ENCODE measurements at regions not wholly inside any gene's neighbourhood (a gene's known extent, or its start where the extent isn't known, plus 50 kb on each side); places are given as distances from the start of the nearest gene placed in this dataset.

DNA sequence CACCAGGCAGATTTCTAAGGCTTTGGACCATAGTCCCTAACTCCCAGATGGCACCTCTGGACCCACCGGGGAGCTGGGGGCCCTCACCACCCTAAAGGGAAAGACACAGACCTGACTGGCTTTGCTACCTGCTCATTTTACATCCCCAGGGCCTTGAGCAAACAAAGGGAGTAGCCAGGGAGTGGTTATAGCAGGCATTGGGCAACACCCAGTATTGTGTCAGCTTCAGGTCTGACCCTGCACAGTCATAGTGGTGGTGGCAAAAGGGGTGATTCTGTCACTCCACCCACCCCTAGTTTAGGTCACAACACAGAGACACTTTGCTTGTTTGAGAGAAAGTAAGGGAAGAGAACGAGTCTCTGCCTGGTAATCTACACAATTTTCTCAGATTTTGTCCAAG, 352.5 kb downstream of the DIPK2A start:
- Mint-ChIP-seq H3K27me3 (ENCODE audit: low read depth, unreplicated experiment) (no peaks in the 10 kb centered on the region), H3K4me1 (ENCODE audit: low read depth, unreplicated experiment) (no peaks in the 10 kb centered on the region), H3K27ac (ENCODE audit: unreplicated experiment) (no peak overlapping the region), H3K4me3 (ENCODE audit: unreplicated experiment) (no peak overlapping the region), H3K36me3 (ENCODE audit: low read depth, unreplicated experiment) (no peaks in the 10 kb centered on the region), H3K9me3 (ENCODE audit: unreplicated experiment) (no peaks in the 10 kb centered on the region)
- TF ChIP-seq, protein P1, sequence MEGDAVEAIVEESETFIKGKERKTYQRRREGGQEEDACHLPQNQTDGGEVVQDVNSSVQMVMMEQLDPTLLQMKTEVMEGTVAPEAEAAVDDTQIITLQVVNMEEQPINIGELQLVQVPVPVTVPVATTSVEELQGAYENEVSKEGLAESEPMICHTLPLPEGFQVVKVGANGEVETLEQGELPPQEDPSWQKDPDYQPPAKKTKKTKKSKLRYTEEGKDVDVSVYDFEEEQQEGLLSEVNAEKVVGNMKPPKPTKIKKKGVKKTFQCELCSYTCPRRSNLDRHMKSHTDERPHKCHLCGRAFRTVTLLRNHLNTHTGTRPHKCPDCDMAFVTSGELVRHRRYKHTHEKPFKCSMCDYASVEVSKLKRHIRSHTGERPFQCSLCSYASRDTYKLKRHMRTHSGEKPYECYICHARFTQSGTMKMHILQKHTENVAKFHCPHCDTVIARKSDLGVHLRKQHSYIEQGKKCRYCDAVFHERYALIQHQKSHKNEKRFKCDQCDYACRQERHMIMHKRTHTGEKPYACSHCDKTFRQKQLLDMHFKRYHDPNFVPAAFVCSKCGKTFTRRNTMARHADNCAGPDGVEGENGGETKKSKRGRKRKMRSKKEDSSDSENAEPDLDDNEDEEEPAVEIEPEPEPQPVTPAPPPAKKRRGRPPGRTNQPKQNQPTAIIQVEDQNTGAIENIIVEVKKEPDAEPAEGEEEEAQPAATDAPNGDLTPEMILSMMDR (IDR thresholded peaks at IDR 0.05; ENCODE audit: insufficient read depth, low read depth, low read length): no peak
- no peak for TF ChIP-seq EZH2 (IDR thresholded peaks at IDR 0.05; ENCODE audit: insufficient read depth, low read length)
- Histone ChIP-seq H3K4me1 (ENCODE audit: insufficient read depth, low read length) (no peaks in the 10 kb centered on the region), H3K27ac (ENCODE audit: low read depth, low read length) (no peak overlapping the region), H3K79me2 (ENCODE audit: insufficient read depth, low read length) (no peaks in the 10 kb centered on the region), H3K36me3 (ENCODE audit: insufficient read depth, low read length) (no peaks in the 10 kb centered on the region), H3K4me3 (ENCODE audit: insufficient read depth, low read depth, low read length) (no peak overlapping the region), H3K9ac (ENCODE audit: low read length) (no peak overlapping the region), H2AFZ (ENCODE audit: low read depth, low read length) (no peak overlapping the region), H3K27me3 (ENCODE audit: insufficient read depth, low read length) (no peaks in the 10 kb centered on the region), H3K9me3 (ENCODE audit: insufficient read depth, low read depth, low read length) (no peaks in the 10 kb centered on the region), H3K4me2 (ENCODE audit: low read length) (no peak overlapping the region), H4K20me1 (ENCODE audit: insufficient read depth, low read length) (no peaks in the 10 kb centered on the region)
- no peak for DNase-seq (ENCODE audit: low read depth)
- FAIRE-seq: no peak

DNA sequence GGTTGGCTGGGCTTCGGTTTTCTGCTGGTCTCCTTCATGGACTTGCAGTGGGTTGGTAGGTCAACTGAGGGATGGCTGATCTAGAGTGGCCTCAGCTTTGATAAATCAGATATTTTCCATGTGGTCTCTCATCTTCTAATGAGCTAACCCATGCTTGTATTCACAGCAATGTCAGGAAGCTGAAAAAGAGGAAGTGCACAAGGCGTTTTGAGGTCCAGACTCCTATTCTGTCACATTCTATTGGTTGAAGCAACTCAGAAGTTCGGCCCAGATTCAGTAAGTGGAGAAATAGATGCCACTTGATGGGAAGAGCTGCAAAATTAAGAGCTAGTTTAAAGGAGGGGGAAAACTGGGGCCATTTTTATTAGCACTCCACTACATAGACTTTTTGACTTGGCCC, 361.2 kb downstream of the DIPK2A start:
- Histone ChIP-seq H3K4me3 (ENCODE audit: insufficient read depth, low read depth, low read length) (no peak overlapping the region), H3K27me3 (ENCODE audit: insufficient read depth, low read length) (no peaks in the 10 kb centered on the region), H3K9me3 (ENCODE audit: insufficient read depth, low read depth, low read length) (no peaks in the 10 kb centered on the region), H4K20me1 (ENCODE audit: insufficient read depth, low read length) (no peaks in the 10 kb centered on the region), H2AFZ (ENCODE audit: low read depth, low read length) (no peak overlapping the region), H3K27ac (ENCODE audit: low read depth, low read length) (no peak overlapping the region), H3K4me1 (ENCODE audit: insufficient read depth, low read length) (no peaks in the 10 kb centered on the region), H3K36me3 (ENCODE audit: insufficient read depth, low read length) (no peaks in the 10 kb centered on the region), H3K4me2 (ENCODE audit: low read length) (no peak overlapping the region), H3K9ac (ENCODE audit: low read length) (no peak overlapping the region), H3K79me2 (ENCODE audit: insufficient read depth, low read length) (no peaks in the 10 kb centered on the region)
- TF ChIP-seq, protein P1 (IDR thresholded peaks at IDR 0.05; ENCODE audit: insufficient read depth, low read depth, low read length): no peak
- TF ChIP-seq EZH2 (IDR thresholded peaks at IDR 0.05; ENCODE audit: insufficient read depth, low read length): no peak
- H3K4me1 Mint-ChIP-seq (ENCODE audit: low read depth, unreplicated experiment): no peaks in the 10 kb centered on the region
- DNase-seq (ENCODE audit: low read depth) (no peak), FAIRE-seq (no peak)
- H3K9me3 Mint-ChIP-seq (ENCODE audit: unreplicated experiment): no peaks in the 10 kb centered on the region
- no peak overlapping the region for H3K4me3 Mint-ChIP-seq (ENCODE audit: unreplicated experiment)
- no peaks in the 10 kb centered on the region for H3K27me3 Mint-ChIP-seq (ENCODE audit: low read depth, unreplicated experiment)
- H3K36me3 Mint-ChIP-seq (ENCODE audit: low read depth, unreplicated experiment): no peaks in the 10 kb centered on the region
- no peak overlapping the region for H3K27ac Mint-ChIP-seq (ENCODE audit: unreplicated experiment)

DNA sequence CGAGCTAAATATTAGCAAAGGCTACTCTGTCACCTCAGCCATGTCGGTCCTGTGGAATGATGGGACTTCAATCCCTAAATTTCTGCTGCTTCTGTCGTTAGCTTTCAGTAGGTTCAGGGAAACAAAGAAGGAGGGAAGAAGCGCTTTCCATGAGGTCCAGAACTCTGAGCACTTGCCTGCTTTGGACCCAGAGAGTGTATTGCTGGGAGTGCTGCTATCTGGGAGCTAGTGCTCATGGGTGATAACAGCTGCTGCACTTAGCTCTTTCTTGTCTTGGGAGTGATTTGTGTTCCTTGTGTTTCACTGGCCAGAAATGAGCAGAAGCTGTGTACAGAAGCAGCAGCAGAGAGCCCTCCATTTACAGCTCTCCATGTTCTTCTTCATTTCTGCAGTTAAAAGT, 369.8 kb downstream of the DIPK2A start:
- H3K79me2 ChIP-seq (ENCODE audit: insufficient read depth, low read length): no peaks in the 10 kb centered on the region
- no peaks in the 10 kb centered on the region for H3K36me3 ChIP-seq (ENCODE audit: insufficient read depth, low read length)
- H4K20me1 ChIP-seq (ENCODE audit: insufficient read depth, low read length): no peaks in the 10 kb centered on the region
- no peak overlapping the region for H3K9ac ChIP-seq (ENCODE audit: low read length)
- no peaks in the 10 kb centered on the region for H3K4me1 ChIP-seq (ENCODE audit: insufficient read depth, low read length)
- no peak overlapping the region for H3K4me3 ChIP-seq (ENCODE audit: insufficient read depth, low read depth, low read length)
- no peak overlapping the region for H3K27ac Mint-ChIP-seq (ENCODE audit: unreplicated experiment)
- DNase-seq (ENCODE audit: low read depth) (no peak), FAIRE-seq (no peak)
- no peak overlapping the region for H3K4me3 Mint-ChIP-seq (ENCODE audit: unreplicated experiment)
- no peaks in the 10 kb centered on the region for H3K27me3 ChIP-seq (ENCODE audit: insufficient read depth, low read length)
- H3K4me1 Mint-ChIP-seq (ENCODE audit: low read depth, unreplicated experiment): peaks cover 3% of the 10 kb centered on the region
- H3K27ac ChIP-seq (ENCODE audit: low read depth, low read length): no peak overlapping the region
- peaks cover 3% of the 10 kb centered on the region for H3K9me3 ChIP-seq (ENCODE audit: insufficient read depth, low read depth, low read length)
- no peaks in the 10 kb centered on the region for H3K9me3 Mint-ChIP-seq (ENCODE audit: unreplicated experiment)
- no peak overlapping the region for H3K4me2 ChIP-seq (ENCODE audit: low read length)
- TF ChIP-seq, protein P1 (IDR thresholded peaks at IDR 0.05; ENCODE audit: insufficient read depth, low read depth, low read length): no peak
- TF ChIP-seq EZH2 (IDR thresholded peaks at IDR 0.05; ENCODE audit: insufficient read depth, low read length): no peak
- no peaks in the 10 kb centered on the region for H3K36me3 Mint-ChIP-seq (ENCODE audit: low read depth, unreplicated experiment)
- no peak overlapping the region for H2AFZ ChIP-seq (ENCODE audit: low read depth, low read length)
- no peaks in the 10 kb centered on the region for H3K27me3 Mint-ChIP-seq (ENCODE audit: low read depth, unreplicated experiment)

Measured in astrocyte (in vitro differentiated cells and primary cell).